Islet precursor cell (in vitro differentiated cells): ENCODE measurements at regions not wholly inside any gene's neighbourhood (a gene's known extent, or its start where the extent isn't known, plus 50 kb on each side); places are given as distances from the start of the nearest gene placed in this dataset.

Experiments
- DNase-seq: peaks from one replicate; pipeline ENCODE4 v3.0.0-alpha.2; 2018

DNA sequence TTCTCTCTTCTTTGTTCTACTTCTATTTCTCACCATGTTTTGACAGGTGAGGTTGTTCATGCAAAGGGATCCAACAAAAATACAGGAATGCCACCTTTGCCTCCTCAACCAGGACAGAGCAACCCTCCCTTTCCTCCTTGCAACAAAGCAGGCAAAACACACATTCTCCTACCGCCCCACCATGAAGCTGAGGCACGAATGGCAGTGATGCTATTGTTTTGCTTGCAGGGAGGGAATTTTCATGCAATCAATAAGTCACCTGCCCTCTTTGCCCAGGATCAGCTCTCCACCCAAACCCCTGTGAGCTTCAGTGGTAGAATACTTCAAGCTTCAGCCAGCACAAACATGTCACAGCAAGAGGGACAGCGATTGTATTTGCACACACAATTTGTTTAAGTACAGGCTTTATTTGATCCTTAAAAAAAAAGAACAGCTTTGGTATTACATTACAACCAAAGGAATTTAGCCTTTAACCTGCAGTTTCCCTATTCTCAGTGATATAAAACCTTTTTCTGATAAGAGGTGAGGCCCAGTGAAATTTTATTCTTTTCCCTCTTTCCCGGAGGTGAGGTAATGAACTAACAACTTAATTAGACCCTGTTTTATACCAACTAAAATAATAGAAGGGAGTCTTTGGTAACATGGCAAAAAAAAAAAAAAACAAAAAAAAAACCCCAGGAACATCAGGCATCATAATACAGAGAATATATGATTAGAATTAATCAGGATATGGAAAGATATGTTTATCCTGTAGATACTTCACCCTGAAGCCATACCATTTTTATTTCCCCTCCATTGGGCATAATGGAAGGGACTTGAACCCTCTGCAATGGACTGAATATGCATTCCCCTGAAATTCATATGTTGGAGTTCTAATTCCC lies 87.0 kb upstream of the EEA1 start:
- no peak for DNase-seq

DNA sequence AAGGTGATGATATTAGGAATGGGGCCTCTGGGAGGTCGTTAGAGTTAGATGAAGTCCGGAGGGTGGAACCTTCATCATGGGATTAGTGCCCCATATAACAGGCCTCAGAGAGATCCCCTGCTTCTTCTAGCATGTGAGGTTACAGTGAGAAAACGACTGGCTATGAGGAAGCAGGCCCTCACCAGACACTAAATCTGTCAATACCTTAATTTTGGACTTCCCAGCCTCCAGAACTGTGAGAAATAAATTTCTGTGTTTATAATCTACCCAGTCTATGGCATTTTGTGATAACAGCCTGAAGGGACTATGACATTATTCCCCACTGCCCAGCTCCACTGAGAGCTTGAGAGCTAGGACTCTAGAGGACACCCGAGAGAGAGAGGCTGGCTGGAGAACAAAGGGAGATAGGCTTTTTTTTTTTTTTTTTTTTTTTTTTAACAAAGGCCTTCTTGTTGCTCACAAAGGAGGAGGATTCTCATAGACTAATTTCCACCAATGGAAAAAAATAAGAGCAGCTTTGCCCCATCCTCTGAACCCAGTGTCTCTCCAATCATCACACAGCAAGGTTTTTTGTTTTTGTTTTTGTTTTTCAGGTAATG lies 87.8 kb upstream of the EEA1 start:
- DNase-seq = no peak

DNA sequence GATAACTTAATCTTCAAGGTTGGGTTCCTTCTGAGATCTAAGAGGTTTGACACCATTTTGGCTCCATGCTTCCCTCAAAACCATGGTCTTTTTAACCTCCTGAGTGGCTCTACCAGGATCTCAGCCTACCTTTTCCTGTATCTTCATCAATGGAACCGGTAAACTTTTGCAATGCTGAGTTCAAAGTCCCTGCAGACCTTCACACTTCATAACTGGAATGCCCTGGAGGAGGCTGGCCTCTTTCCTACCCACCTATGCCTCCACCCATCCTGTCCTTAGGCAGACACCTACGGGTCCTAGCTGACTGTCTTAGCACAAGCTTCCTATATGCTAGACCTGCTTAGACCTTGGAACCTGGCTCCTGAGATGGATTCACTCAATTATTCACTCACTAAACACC lies 89.5 kb upstream of the EEA1 start:
- DNase-seq = no peak

DNA sequence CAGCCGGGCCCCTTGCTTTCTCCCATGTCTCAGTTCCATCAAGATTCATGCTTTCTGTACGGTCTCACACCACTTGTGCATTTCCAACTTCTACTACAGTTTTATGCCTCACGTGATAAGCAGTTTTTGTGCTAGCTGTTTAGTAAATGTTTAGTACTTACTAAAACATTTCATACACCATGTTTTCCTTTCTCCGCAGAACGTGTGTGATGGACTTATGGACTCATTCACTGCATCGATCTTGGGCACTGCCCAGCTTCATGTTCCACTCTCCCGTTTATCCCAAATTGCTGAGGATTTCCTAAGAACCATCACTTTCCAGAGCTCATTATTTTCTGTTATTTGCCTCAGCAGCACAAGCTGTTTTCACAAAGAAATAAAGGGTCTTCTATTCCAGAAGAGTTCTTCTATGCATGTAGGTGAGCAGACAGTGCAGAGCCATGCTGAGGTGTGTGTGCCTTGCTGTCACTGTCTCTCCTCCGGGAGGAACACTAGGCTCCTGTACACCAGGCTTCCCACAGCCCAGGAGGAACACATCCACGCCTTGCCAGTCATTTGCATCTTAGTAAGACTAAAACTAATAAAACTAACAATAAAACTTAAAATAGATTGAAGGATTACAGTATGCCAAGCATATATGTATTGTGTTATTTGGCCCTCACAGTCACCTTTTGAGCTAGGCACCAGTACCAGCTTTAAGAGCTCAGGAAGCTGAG lies 90.3 kb upstream of the EEA1 start:
- DNase-seq = peak; percentile 29

DNA sequence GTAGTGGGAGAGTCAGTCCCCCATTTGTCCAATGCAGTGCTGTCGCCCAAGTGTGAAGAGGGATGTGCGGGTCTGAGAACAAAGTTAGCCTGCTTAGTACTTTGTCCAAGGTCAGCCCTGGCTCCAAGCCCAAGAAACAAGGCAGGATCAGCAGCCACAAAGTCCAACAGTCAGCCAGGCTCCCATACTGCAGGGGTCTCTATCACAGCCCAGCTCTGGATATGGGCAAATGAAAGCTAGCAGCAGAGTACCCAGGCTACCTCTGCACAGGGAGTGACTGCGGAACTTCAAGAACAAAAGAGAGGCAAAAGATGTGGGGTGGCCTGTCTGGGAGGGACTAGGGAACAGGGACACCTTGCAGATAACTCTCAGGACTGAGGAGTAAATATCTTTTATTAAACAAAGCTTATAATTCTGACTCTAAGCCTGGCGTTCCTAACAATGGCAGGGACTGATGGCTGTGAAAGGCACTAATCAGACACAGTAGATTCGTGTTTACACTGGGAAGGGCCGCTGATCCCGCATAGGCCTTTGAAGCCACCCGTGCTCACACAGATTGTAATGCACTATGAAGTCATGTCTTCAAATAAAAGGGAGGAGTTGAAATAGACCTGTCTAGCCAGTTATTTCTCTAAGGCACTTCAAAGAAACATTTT lies 91.0 kb upstream of the EEA1 start:
- DNase-seq = peak; percentile 56

DNA sequence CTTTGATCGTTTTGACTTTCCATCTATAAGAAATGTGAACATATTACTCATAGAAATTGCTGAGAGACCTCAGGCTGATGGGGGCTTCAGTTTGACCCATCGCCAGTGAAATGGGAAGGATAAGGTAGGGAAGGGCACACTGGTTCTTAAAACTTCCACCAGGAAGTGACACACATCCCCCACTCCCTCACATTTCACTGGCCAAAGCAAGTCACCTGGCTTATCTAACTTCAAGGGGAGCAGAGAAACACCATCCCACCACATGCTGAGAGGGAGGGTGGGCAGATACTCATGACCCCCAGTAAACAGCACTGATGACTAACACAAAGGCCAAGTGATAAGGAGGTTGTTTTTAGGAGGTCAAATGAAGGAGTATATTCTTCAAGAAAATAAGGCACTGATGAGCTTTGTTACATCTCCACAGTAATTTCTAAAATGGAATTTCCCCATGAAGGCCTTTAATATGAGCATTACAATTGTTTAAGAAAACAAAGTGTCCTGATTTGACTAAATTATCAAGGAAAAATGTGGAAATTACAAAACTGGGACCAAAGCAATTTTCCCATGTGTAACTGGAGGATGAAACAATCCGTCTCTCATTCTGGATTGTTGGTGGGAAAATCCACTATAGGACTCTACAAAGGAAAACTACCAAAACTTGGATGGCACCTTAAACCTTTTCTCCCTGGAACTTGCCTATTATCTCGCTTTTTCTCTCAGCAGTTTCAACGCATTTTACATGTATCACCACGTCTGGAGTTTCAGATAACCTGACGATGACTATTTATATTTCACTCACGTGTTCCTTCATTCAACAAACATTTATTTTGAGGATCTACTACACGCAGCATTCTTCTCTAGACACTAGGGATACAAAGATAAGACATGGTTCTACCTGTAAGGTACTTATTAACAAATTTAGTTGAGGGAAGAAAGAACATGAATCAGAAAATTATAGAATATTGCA lies 91.8 kb upstream of the EEA1 start:
- peak; percentile 52 for DNase-seq

DNA sequence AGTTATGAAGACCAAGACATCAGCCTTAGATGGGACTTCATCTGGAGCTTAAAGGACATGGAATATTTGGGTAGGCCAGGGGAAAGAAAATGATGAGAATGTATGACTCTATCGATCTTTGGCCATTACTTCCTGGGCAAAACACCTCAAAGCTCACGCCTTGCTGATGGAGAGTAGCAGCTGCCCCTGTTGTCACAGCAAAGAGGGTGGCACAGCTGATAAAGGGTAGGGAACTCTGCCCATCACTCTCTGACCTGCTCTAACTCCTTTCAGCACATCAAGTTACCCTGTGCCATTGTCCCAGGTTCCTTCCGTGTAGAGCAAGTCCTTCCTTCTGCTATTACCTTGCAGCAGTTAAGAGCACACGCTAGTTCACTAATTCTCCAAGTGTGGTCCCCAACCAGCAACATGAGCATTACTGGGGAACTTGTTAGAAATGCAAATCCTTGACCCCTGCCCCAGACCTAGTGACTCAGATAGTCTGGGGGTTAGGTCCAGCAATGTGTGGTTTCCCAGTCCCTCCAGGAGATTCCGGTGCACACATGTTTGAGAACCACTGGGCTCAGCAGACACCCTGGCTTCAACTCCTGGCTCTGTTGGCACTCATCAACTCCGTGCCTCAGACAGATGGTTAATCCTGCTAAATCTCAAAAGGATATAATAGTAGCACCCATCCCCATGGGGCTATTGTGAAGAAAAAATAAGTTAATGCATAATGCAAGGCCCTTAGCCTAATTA lies 93.7 kb upstream of the EEA1 start:
- peak; percentile 71 for DNase-seq

DNA sequence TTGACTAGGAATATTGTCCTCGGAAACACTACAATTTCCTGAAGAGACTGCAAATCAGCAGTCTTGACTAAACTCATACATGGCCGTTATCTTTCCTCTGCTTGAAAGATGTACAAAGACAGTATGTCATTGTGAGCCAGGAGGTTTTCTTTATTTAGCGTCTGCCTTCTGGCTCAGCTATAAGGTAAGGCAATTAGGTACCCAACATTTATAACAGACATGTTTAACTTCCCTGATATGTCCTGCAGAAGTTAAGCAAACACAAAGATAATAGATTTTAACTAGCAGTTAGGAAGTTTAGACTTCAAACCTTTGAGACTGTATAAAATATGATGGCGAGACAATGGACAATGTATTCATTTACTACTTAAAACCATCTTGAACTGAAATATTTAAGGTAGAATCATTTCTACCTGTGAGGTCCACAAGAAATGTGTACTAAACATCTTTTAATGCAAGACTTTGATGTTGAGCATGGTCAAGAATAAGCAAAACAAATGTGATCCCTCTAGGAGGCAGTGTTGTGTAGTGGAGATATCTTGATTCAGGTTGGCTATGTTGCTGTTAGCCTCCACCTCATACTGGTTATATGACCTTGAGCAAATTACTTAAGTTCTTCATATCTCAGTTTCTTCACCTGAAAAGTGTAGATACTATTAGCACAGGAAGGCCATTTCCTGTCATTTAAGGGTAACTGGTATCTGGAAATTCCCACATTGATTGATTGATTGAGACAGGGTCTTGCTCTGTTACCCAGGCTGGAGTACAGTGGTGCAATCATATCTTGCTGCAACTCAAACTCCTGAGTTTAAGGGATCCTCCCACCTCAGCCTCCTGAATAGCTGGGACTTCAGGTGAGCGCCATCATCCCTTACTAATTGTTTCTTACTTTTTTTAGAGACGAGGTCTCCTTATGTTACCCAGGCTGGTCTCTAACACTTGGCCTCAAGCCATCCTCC lies 96.3 kb upstream of the EEA1 start:
- peak; percentile 19 for DNase-seq

DNA sequence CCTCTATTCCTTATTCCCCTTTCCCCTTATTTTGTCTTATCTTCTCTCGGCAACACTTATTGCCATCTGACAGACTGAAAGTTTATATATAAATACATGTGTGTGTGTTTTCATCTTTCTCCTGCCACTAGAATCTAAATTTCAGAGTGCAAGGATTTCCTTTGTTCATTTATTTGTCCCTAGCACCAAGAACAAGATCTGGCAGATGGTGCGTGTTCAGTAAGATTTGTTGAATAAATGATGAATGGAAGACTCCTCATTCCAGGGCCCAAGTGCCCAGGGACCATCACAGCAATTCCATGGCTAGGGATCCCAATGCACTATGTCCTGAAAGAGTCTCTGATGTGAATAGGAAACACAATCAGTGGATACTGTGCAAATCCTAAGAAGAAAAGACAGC lies 97.9 kb upstream of the EEA1 start:
- DNase-seq = no peak

DNA sequence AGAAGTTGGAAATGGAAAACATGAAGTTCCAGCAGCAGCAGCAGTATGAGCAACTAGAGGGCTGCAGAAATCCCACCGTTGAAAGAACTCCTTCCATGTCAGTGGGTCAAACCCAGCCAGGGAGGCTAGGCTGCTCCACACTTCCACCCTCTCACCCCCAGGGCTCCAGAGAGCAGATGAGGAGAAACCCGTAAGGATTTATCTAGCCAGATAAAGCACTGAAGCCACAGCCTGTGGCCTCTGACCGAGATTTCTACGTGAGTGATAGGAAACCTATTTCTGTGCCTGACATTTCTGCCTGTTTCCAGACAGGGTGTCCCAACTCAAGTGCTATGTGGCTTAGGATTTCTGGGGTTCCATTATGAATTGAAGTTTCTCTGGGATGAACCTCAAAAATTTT lies 100.0 kb upstream of the EEA1 start:
- no peak for DNase-seq

DNA sequence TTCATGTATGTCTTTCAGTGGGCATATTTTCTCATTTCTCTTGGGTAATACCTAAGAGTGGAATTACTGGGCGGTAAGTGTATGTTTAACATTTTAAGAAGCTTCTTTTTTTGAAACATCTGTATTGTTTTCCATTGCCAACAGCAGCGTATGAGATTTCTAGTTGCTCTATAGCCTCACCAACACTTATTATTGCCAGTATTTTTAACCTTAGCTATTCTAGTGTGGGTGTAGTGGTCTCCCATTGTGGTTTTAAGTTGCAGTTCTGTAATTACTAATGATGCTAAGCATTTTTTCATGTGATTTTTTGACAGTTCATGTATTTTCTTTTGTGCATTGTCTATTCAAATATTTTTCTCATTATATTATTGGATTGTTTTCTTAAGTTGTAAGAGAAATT lies 101.9 kb upstream of the EEA1 start:
- DNase-seq = no peak

DNA sequence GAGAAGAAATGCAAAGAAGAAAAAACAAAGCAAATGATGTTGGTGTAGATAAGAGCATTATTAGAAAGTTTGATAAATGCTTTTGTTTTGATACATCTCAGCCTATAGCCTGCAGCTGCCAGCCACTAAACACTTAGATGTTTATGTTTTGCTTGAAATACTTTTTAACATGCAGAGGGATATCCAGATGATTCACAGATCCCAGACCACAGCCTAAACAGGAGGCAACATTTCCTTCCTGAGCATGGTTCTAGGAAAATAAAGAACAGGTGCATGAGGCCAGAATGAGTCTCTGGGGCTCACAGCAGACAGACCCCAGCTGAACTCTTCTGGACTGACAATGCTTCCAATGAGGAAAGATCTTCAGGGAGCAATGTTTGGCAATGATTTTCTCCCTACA lies 103.7 kb upstream of the EEA1 start:
- DNase-seq = no peak

DNA sequence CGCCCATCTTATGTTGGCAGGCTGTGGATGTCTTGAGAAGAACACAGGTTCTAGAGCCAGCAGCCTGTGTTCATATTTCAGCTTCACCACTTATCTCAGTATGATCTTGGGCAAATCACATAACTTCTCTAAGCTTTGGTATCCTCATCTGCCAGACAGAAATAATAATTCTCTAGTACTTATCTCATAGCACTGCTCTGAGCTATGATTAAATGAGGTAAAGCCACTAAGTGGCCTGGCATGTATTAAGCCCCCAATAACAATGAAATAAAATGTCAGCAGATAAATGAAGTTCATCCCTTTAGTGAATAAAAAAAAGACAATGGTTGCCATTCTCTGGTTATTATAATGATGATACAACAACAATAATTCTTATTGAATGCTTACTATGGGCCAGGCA lies 104.9 kb upstream of the EEA1 start:
- no peak for DNase-seq

DNA sequence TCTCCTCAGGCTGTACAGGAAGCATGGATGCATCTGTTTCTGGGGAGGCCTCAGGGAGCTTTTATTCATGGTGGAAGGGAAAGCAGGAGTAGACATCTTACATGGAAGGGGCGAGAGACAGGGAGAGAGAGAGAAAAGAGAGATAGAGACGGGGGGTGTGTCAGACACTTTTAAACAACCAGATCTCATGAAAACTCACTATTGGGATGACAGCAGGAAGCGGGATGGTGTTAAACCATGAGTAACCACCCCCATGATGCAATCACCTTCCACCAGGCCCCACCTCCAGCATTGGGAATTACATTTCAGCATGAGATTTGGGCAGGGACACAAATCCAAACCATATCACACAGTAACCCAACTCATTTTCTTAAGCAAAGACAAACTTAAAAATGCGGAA lies 110.0 kb upstream of the EEA1 start:
- DNase-seq = no peak

DNA sequence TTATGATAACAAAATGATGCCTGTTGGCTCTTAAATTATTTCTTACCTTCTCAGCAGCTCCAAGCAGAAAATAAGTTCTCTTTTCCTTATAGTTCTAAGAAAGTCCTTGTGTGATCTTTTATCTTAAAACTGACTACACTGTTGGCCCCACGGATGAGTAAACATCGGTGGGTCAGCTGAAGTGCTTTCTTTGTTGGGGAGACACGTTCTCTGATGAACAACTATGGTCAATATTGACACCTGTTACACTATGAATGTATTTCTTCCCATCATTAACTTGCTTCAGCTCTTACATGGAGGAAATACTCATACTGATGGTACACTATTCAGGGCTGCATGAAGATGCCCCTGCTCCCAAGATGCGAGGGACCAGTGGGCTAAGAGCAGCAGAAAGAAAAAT lies 110.8 kb upstream of the EEA1 start:
- no peak for DNase-seq

DNA sequence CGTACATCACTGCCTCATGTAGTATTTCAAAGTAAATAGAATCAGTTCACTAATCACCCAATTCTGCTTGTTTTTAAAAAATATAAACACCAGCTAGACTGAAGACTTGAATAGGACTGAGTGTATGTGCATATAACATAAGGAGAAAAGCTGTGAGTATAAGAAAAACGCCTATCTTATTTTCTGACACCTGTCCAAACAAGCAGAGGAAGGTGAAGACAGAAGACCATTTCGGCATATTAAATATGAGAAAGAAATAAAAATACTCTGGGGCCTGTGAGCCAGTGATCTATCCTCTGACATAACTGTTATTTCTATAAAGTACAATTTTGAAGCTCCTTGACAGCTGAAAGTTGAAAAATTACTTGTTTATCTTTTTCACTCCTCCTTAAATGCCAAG lies 111.3 kb upstream of the EEA1 start:
- no peak for DNase-seq

DNA sequence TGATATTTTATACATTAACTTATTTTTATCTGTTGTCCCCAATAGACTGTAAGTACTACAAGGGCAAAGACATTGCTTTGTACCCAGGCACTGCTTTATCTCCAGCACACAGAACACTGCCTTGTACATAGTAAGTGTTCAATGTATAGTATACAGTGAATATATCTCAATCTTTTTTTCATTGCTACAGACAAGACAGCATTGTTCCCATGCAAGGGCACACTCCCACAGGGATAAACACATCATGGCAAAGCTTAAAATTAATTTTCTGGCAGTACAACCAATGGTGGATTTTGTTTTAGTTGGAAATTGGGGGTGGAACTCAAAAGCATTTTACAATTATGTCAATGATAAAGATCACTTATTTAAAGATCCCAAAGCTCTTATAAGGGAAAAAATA lies 112.3 kb upstream of the EEA1 start:
- no peak for DNase-seq

DNA sequence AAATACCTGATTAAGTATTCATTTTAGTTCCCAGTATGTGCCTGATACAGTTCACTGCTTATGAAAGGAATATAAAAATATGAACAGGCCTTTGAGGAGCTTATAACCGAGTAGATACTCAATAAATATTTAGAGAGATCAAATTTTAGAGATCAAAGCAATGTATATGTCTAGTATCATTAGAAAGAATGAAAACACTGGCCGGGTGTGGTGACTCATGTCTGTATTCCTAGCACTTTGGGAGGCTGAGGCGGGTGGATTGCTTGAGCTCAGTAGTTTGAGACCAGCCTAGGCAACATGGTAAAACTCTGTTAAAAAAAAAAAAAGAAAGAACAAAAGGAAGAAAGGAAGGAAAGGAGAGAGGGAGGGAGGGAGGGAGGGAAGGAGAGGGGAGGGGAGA lies 113.2 kb upstream of the EEA1 start:
- DNase-seq = no peak

DNA sequence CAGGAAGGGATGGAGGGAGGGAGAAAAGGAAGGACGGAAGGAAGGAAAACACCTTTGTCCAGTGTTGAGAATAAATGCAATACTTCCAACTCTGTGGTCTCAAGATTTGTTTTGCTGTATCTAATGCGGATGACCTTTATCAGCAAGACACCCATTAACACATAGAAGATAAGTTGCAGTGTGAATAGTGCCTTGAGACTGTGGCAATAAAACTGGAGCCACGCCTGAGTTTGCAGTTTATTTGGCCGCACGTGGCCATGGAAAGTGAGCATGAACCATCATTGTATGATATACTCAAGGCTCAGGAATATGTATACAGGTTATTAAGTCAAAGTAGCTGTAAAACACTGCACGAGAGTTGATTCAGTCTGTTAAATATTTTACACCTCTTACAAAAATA lies 113.6 kb upstream of the EEA1 start:
- DNase-seq = no peak

DNA sequence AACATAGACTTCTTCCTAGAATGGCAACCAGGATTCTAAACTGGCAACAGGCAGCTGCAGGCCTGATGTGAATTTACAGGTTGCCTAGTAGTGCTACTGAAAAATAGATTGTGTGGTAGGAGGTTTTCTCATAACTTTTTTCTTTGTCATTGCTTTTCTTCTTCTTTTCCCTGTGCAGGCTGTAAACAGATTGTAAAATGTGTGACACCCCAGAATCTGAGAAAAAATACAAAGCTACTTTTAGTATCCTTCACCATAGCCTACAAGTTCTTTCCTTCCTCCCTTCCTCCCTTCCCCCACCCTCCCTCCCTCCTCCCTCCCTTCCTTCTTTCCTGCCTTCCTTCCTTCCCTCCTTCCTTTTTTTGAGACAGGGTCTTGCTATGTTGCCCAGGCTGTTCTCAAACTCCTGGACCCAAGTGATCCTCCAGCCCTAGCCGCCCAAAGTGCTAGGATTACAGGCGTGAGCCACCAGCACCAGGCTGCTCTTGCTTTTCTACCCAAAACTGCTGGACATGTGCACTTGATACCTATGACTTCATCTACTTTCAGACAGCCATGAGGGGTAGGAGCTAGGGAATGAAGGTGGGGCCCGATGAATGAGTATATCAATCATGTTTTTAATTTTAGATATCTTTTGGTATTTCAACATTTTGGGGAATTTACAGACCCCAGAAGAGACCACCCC lies 114.2 kb upstream of the EEA1 start:
- no peak for DNase-seq
